GM19025 (cell line): ENCODE measurements at regions not wholly inside any gene's neighbourhood (a gene's known extent, or its start where the extent isn't known, plus 50 kb on each side); places are given as distances from the start of the nearest gene placed in this dataset.

Experiments used
- ATAC-seq: cut with Tn5 transposase; IDR thresholded peaks from one replicate; pipeline ENCODE4 v1.9.1; 2021; ENCODE audit warnings: mild to moderate bottlenecking, low read depth, moderate library complexity; ENCODE audit not compliant: unreplicated experiment

DNA sequence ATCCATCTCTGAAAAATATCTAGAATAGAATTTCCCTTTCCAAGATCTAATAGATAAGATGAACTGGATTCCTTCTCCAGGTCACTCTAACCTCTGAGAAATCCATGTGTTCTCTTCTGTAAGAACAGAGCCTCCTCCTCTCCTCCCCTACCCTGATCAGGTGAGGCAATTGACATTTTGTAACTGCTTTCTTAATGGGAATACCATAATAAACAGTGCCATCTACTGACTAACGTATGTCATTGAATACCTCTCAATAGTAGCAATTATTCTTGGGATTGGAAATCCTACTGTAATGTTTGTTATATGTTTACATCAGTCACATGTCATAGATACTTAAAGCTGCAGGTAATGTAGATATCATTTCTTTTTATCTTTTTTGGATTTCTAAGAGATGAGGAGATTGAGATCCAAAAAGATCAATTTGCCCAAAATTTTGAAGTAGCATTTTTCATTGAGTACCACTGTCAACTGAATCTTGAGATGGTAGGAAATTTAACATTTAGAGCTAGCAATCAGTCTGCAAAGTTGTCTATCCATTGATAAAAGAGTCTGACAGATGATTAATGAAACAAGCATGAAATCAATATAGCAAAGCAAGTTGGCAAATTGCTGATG, 365.8 kb upstream of the HSF2 start:
- ATAC-seq, result peak; percentile 90

- ATAC-seq, result no peak
These were observed 364.3 kb upstream of the HSF2 start for GRCh38 chr6:122035173-122035572.

DNA sequence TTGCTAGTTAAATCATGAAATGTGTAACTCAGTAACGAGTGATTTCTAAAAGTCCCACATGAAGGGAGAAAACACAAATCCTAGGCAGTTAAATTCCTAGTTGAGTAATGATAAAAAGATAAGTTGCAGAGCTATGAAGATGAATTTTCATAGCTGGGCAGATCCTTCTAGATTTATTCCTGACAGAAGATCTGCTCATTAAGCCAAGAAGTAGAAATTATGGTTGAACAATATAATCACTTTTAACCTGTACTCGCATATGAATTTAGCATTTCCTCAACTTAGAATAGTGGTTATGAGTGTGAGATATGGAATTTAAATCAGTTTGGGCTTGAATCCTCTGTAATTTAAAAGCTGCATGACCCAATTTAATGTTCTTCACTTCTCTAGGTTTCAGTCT, 359.2 kb upstream of the HSF2 start:
- no peak for ATAC-seq

- ATAC-seq, result no peak
These were observed 357.1 kb upstream of the HSF2 start for GRCh38 chr6:122042380-122042779.

GRCh38 chr6:122042960-122043735, 356.3 kb upstream of the HSF2 start:
- no peak for ATAC-seq

GRCh38 chr6:122048570-122048969, 350.9 kb upstream of the HSF2 start:
- no peak for ATAC-seq

GRCh38 chr6:122049341-122049740, 350.1 kb upstream of the HSF2 start:
- no peak for ATAC-seq

DNA sequence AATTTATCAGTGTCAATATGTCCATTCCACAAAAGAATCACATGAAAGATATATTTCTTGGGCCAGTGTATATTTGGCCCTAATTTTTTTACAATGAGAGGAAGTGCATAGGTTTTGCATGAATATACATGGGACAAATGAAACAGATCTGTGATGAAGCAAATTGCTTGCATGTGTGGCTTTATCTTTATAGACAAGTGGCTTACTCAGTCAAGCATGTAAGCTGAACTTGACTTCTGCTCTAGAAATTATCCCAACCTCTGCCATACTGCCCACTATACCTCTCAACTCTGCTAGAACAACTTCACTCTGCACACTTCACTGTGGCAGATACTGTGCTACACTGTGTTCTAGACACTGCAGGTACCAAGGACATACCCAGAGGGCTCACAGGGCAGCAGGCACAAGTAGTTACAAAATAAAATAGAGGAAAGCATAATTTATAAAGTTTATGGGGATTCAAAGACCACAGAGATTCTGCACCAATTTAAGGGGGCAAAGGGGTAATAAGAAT, 349.2 kb upstream of the HSF2 start:
- ATAC-seq, result no peak

- no peak for ATAC-seq
These were observed 347.0 kb upstream of the HSF2 start for GRCh38 chr6:122052346-122052900.

- no peak for ATAC-seq
These were observed 339.5 kb upstream of the HSF2 start for GRCh38 chr6:122059918-122060317.

- no peak for ATAC-seq
These were observed 337.6 kb upstream of the HSF2 start for GRCh38 chr6:122061855-122062254.

DNA sequence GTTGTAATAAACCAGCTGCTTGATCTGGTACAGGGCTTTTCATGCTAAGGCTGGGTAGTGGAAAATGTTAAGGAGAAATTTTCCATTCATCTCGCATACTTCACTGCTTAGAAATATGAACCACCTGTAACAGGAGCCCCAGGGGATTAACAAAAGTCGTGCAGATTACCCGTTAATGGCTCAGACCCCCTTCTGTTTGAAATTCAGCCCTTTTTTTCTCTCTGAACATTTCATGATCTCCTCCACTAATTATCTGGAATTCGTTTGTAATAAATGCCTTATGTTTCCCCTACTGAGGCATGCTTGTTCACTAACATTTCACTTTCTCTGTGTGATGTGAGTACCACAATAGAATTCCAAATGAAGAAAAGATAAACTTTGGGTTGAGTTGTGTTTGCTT, 336.4 kb upstream of the HSF2 start:
- ATAC-seq, result no peak

- ATAC-seq, result no peak
These were observed 335.7 kb upstream of the HSF2 start for GRCh38 chr6:122063761-122064160.

DNA sequence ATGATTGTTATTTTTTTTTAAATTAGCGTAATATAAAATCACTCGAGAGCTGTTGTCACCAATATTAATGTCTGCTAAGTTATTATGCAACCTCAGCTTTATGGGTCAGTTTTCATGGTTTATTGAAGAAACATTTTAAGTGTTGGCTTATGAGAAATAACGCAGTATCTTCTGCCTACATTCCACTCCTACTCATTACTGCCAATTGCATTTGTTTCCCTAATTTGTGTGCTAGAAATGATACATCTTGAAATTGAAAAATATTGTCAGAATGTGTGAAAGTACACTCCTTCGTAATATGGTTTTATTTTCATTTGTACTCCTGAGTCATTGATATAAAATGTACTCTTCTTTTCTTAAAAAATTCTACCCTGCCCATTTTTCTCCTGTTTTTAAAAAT, 333.3 kb upstream of the HSF2 start:
- no peak for ATAC-seq

DNA sequence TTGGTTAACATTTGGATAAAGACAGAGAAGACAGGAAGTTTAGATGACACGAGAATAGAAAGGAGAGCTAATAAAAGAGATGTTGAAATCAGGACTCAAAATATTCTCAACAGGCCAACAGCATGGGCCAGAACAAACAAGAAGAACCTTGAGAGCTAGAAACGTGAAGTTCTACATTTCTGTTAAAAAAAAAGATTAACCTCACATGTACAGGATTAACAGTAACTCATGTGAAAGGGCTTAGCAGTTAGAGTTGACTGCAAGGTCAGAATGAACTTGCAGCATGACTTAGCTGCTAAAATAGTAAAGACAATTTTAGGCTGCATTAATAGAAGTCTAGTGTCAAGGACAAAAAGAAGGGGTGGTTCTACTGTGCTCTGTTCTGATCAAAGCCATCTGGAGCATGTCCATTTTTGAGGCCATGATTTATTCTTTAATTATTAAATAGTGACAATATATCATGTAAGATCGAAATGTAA, 331.1 kb upstream of the HSF2 start:
- ATAC-seq, result no peak

DNA sequence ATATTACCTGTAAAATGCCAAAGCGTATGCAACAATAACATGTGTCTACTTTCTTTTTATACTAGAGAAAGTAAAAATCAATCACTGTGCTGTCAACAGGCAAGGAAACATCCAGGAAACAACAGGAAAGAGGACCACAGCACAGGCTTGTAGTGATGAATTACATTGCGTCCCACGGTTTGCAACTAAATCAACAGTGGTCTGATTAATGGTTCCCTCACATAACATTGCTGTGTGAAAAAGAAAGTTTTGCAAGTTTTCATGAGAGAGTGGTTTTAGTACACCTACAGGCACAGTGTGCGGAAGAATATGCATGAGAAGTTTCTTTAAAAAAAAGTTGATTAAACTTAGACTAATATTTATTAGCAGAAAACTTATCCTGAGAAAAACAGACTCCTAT, 329.5 kb upstream of the HSF2 start:
- no peak for ATAC-seq

- no peak for ATAC-seq
These were observed 327.3 kb upstream of the HSF2 start for GRCh38 chr6:122072014-122072647.

DNA sequence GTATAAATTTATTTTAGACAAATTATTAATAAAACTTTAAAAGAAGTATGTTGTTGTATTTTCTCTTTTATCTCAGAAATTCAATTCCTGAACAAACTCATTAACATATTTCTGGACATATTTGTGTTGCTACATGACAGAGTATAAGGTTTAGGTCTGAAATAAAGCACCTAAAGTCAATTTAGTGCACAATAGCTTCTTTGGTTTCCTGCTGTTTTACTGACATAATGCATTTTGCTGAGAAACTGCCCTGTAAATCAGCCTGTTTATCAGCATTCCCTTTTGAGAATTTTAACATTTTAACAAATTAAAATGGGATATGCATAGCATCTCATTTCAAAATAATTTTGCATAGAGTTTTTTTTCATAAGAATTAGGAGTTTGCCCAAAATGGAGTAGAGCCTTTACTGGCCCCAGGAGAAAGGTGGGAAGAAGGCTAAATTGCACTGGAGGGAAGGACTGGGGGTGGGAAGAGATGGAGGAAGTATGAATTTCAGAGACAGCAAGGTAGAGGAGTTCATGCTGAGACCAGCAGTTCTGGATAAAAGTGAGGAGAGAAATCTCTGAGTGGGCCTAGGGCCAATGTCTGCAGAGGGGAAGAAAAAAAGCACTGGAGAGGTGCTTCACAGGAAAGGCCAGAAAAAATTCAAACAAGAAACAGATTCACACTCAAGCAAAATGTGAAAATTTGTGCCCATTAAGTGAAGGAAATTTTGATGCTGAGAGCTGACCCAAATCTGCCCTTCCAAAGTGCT, 324.2 kb upstream of the HSF2 start:
- ATAC-seq, result no peak

GRCh38 chr6:122075917-122076316, 323.5 kb upstream of the HSF2 start:
- no peak for ATAC-seq

DNA sequence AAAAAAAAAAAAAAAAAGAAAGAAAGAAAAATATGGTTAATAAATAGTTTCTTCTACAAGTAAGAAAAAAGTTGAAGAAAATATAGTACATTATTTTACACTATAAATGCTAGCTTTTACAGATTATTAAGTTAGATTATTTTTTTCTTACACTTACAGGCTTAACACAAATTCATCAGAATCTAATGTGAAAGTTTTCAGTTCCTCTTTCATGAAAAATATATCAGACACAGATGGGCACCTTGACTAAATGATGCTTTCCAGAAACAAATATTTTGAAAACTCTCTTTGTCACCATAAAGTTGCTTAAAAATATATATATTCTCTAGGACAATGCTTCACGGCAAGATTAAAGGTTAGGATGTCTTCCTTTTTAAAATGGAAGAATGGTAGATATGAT, 321.8 kb upstream of the HSF2 start:
- no peak for ATAC-seq
